ENCODE measurements at regions not wholly inside any gene's neighbourhood (a gene's known extent, or its start where the extent isn't known, plus 50 kb on each side); places are given as distances from the start of the nearest gene placed in this dataset.
"Not testable (repeated sequence)": the region's sequence is repeated elsewhere in the genome, so short reads cannot be mapped to it uniquely, and the experiment has no call there.

- DNase-seq (ENCODE audit: low read depth in 2 of 2) = no peak
Observed at GRCh38 chr13:44302940-44303575, 70.6 kb upstream of the SERP2 start.

GRCh38 chr13:44303681-44304432 is 69.8 kb upstream of the SERP2 start:
- no peak for DNase-seq (ENCODE audit: low read depth in 2 of 2)

- DNase-seq (ENCODE audit: low read depth in 2 of 2) = no peak
Observed at GRCh38 chr13:44304433-44304725, 69.2 kb upstream of the SERP2 start.

- no peak for DNase-seq (ENCODE audit: low read depth in 2 of 2)
Observed at GRCh38 chr13:44305286-44305685, 68.3 kb upstream of the SERP2 start.

- DNase-seq (ENCODE audit: low read depth in 2 of 2) = no peak
Observed at GRCh38 chr13:44305917-44306370, 67.7 kb upstream of the SERP2 start.

- peak; percentile 74 to 79 for DNase-seq (ENCODE audit: low read depth in 2 of 2)
Observed at GRCh38 chr13:44306371-44307192, 67.0 kb upstream of the SERP2 start.

GRCh38 chr13:44307255-44307654 is 66.4 kb upstream of the SERP2 start:
- DNase-seq (ENCODE audit: low read depth in 2 of 2) = no peak

GRCh38 chr13:44307844-44308243 is 65.8 kb upstream of the SERP2 start:
- DNase-seq (ENCODE audit: low read depth in 2 of 2) = no peak

GRCh38 chr13:44308352-44308751 is 65.3 kb upstream of the SERP2 start:
- DNase-seq (ENCODE audit: low read depth in 2 of 2) = no peak

GRCh38 chr13:44309794-44310757 is 63.5 kb upstream of the SERP2 start:
- no peak for DNase-seq (ENCODE audit: low read depth in 2 of 2)

- DNase-seq (ENCODE audit: low read depth in 2 of 2) = no peak
Observed at GRCh38 chr13:44311011-44311780, 62.4 kb upstream of the SERP2 start.

GRCh38 chr13:44312131-44312530 is 61.5 kb upstream of the SERP2 start:
- DNase-seq (ENCODE audit: low read depth in 2 of 2) = no peak

GRCh38 chr13:44312834-44313551 is 60.6 kb upstream of the SERP2 start:
- peak; percentile 72 to 77 for DNase-seq (ENCODE audit: low read depth in 2 of 2)

- DNase-seq (ENCODE audit: low read depth in 2 of 2) = no peak
Observed at GRCh38 chr13:44313674-44314073, 60.0 kb upstream of the SERP2 start.

- DNase-seq (ENCODE audit: low read depth in 2 of 2) = not testable (repeated sequence)
Observed at GRCh38 chr13:44314160-44314559, 59.5 kb upstream of the SERP2 start.

GRCh38 chr13:44317752-44318151 is 55.9 kb upstream of the SERP2 start:
- DNase-seq (ENCODE audit: low read depth in 2 of 2) = no peak

GRCh38 chr13:44318161-44318560 is 55.5 kb upstream of the SERP2 start:
- DNase-seq (ENCODE audit: low read depth in 2 of 2) = no peak

GRCh38 chr13:44320611-44321010 is 53.0 kb upstream of the SERP2 start:
- DNase-seq (ENCODE audit: low read depth in 2 of 2) = no peak

GRCh38 chr13:44321961-44322360 is 51.7 kb upstream of the SERP2 start:
- DNase-seq (ENCODE audit: low read depth in 2 of 2) = no peak

- no peak for DNase-seq (ENCODE audit: low read depth in 2 of 2)
Observed at GRCh38 chr13:44322928-44323327, 50.7 kb upstream of the SERP2 start.
